ENCODE measurements at regions not wholly inside any gene's neighbourhood (a gene's known extent, or its start where the extent isn't known, plus 50 kb on each side); places are given as distances from the start of the nearest gene placed in this dataset.

DNA sequence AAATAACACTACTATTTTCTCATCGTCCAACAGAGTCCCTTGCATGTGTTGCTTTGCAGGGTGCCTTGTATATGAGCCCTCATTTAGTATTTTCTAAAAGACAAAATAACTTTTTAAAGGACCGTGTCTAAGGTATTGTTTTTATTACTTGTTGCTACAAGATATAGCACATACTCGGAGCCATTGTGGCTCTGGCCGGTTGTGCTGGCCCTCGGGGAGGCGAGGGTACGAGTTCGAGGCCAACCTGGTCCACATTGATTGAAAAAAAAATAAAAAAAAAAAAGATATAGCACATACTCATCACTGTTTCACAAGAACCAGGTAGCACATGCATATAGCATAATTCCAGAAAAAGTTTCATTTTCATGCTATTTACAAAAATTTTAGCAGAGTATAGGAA is 869.2 kb downstream of the MRPL39 start:
- H3K79me2 ChIP-seq (ENCODE audit: control insufficient read depth, insufficient read depth, low read length, poor library complexity): no peaks in the 10 kb centered on the region
- no peak overlapping the region for H3K23ac ChIP-seq (ENCODE audit: low read length)
- H2BK12ac ChIP-seq (ENCODE audit: low read length): no peak overlapping the region
- H3K27me3 ChIP-seq (ENCODE audit: insufficient read depth, low read length): no peaks in the 10 kb centered on the region
- no peak overlapping the region for H2BK5ac ChIP-seq (ENCODE audit: low read depth, low read length, poor library complexity)
- H3K4me3 ChIP-seq (ENCODE audit: low read depth, low read length): no peak overlapping the region
- no peaks in the 10 kb centered on the region for H3K9me3 ChIP-seq (ENCODE audit: insufficient read depth, low read depth, low read length)
- no peak overlapping the region for H4K12ac ChIP-seq (ENCODE audit: low read depth, low read length)
- no peak overlapping the region for H3K4ac ChIP-seq (ENCODE audit: low read depth, low read length)
- H3K36me3 ChIP-seq (ENCODE audit: control insufficient read depth in 1 of 2, insufficient read depth in 2 of 2, low read length in 2 of 2): no peaks in the 10 kb centered on the region
- H2BK120ac ChIP-seq (ENCODE audit: insufficient read depth, low read length, poor library complexity): no peak overlapping the region
- no peak overlapping the region for H3K9ac ChIP-seq (ENCODE audit: low read length)
- H3K27ac ChIP-seq (ENCODE audit: low read depth, low read length): no peak overlapping the region
- H3K79me1 ChIP-seq (ENCODE audit: low read length): no peaks in the 10 kb centered on the region
- H3K14ac ChIP-seq (ENCODE audit: low read length): no peak overlapping the region
- no CpG with 5 or more reads among the region's 8 CpGs for WGBS (ENCODE audit: extremely low coverage, insufficient coverage, insufficient read length)
- no peak overlapping the region for H4K8ac ChIP-seq (ENCODE audit: low read depth, low read length)
- no peak overlapping the region for H2AFZ ChIP-seq (ENCODE audit: insufficient read depth, low read length, poor library complexity)
- DNase-seq: no peak
- no peak overlapping the region for H4K91ac ChIP-seq (ENCODE audit: low read depth, low read length)
- no peaks in the 10 kb centered on the region for H3K4me1 ChIP-seq (ENCODE audit: control insufficient read depth in 1 of 2, insufficient read depth in 2 of 2, low read length in 2 of 2)
- no peak overlapping the region for H3K4me2 ChIP-seq (ENCODE audit: low read length)
- no peak overlapping the region for H3K18ac ChIP-seq (ENCODE audit: low read length)
- H2AK5ac ChIP-seq (ENCODE audit: low read length): no peak overlapping the region

DNA sequence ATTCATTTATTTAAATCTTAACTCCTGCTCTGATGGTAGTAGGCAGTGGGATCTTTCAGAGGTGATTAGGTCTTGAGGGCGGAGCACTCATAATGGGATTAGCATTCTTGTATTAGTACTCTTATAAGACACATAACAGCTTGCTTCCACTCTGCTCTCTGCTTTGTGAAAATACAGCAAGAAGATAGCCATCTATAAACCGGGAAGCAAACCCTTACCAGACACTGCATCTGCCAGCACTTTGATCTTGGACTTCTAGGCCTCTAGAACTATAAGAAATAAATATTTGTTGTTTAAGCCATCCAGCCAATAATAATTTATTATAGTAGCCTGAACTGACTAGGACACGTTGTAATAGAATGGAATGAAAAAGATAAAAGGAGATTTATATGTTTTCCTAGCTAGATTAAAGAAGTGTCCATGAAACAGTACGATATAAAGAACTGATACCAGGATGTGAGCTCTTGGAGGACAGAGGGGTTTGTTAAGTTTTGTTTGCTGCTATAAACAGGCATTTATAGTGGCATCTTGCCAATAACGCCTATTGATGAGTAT is 869.9 kb downstream of the MRPL39 start:
- no peak overlapping the region for H3K4me3 ChIP-seq (ENCODE audit: low read depth, low read length)
- no peaks in the 10 kb centered on the region for H3K4me1 ChIP-seq (ENCODE audit: control insufficient read depth in 1 of 2, insufficient read depth in 2 of 2, low read length in 2 of 2)
- H2BK12ac ChIP-seq (ENCODE audit: low read length): no peak overlapping the region
- no peak overlapping the region for H3K14ac ChIP-seq (ENCODE audit: low read length)
- no peak overlapping the region for H2AFZ ChIP-seq (ENCODE audit: insufficient read depth, low read length, poor library complexity)
- H3K36me3 ChIP-seq (ENCODE audit: control insufficient read depth in 1 of 2, insufficient read depth in 2 of 2, low read length in 2 of 2): no peaks in the 10 kb centered on the region
- no peak overlapping the region for H3K18ac ChIP-seq (ENCODE audit: low read length)
- no peak overlapping the region for H3K4me2 ChIP-seq (ENCODE audit: low read length)
- H3K27me3 ChIP-seq (ENCODE audit: insufficient read depth, low read length): no peaks in the 10 kb centered on the region
- no peak overlapping the region for H3K27ac ChIP-seq (ENCODE audit: low read depth, low read length)
- WGBS (ENCODE audit: extremely low coverage, insufficient coverage, insufficient read length): no CpG with 5 or more reads among the region's 5 CpGs
- H2AK5ac ChIP-seq (ENCODE audit: low read length): no peak overlapping the region
- H2BK120ac ChIP-seq (ENCODE audit: insufficient read depth, low read length, poor library complexity): no peak overlapping the region
- no peak overlapping the region for H3K4ac ChIP-seq (ENCODE audit: low read depth, low read length)
- H3K79me2 ChIP-seq (ENCODE audit: control insufficient read depth, insufficient read depth, low read length, poor library complexity): no peaks in the 10 kb centered on the region
- no peak overlapping the region for H4K91ac ChIP-seq (ENCODE audit: low read depth, low read length)
- no peaks in the 10 kb centered on the region for H3K9me3 ChIP-seq (ENCODE audit: insufficient read depth, low read depth, low read length)
- no peak overlapping the region for H3K9ac ChIP-seq (ENCODE audit: low read length)
- no peak for DNase-seq
- no peak overlapping the region for H3K23ac ChIP-seq (ENCODE audit: low read length)
- H2BK5ac ChIP-seq (ENCODE audit: low read depth, low read length, poor library complexity): no peak overlapping the region
- no peak overlapping the region for H4K12ac ChIP-seq (ENCODE audit: low read depth, low read length)
- H4K8ac ChIP-seq (ENCODE audit: low read depth, low read length): no peak overlapping the region
- H3K79me1 ChIP-seq (ENCODE audit: low read length): no peaks in the 10 kb centered on the region

DNA sequence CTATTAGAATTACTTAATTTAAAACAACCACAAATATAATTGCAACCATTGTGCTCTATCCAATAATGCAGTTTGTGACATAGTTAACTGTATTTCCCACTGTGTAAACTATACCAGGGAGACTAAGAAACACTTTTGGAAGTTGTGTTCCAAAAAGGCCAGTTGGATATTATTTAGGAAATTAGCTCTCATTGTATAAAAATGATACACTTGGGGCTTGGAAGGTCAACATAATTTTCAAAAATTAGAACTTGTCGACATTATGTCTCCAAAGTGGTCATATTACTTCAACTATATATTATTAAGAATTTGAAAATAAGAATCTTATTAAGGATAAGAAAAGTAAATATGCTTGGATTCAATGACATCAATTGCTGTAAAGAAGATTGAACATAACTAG is 876.6 kb downstream of the MRPL39 start:
- no peak overlapping the region for H3K4ac ChIP-seq (ENCODE audit: low read depth, low read length)
- no peak overlapping the region for H3K27ac ChIP-seq (ENCODE audit: low read depth, low read length)
- no peak overlapping the region for H3K14ac ChIP-seq (ENCODE audit: low read length)
- H2BK5ac ChIP-seq (ENCODE audit: low read depth, low read length, poor library complexity): no peak overlapping the region
- no peak overlapping the region for H3K4me2 ChIP-seq (ENCODE audit: low read length)
- no peaks in the 10 kb centered on the region for H3K9me3 ChIP-seq (ENCODE audit: insufficient read depth, low read depth, low read length)
- H3K79me2 ChIP-seq (ENCODE audit: control insufficient read depth, insufficient read depth, low read length, poor library complexity): no peaks in the 10 kb centered on the region
- no peak overlapping the region for H3K23ac ChIP-seq (ENCODE audit: low read length)
- H2BK12ac ChIP-seq (ENCODE audit: low read length): no peak overlapping the region
- H4K91ac ChIP-seq (ENCODE audit: low read depth, low read length): no peak overlapping the region
- no peaks in the 10 kb centered on the region for H3K79me1 ChIP-seq (ENCODE audit: low read length)
- no peak overlapping the region for H2AK5ac ChIP-seq (ENCODE audit: low read length)
- no peak overlapping the region for H2BK120ac ChIP-seq (ENCODE audit: insufficient read depth, low read length, poor library complexity)
- no peak overlapping the region for H4K8ac ChIP-seq (ENCODE audit: low read depth, low read length)
- no CpG with 5 or more reads among the region's 1 CpG for WGBS (ENCODE audit: extremely low coverage, insufficient coverage, insufficient read length)
- no peaks in the 10 kb centered on the region for H3K4me1 ChIP-seq (ENCODE audit: control insufficient read depth in 1 of 2, insufficient read depth in 2 of 2, low read length in 2 of 2)
- no peaks in the 10 kb centered on the region for H3K27me3 ChIP-seq (ENCODE audit: insufficient read depth, low read length)
- no peak overlapping the region for H4K12ac ChIP-seq (ENCODE audit: low read depth, low read length)
- H3K4me3 ChIP-seq (ENCODE audit: low read depth, low read length): no peak overlapping the region
- DNase-seq: no peak
- no peak overlapping the region for H3K9ac ChIP-seq (ENCODE audit: low read length)
- no peaks in the 10 kb centered on the region for H3K36me3 ChIP-seq (ENCODE audit: control insufficient read depth in 1 of 2, insufficient read depth in 2 of 2, low read length in 2 of 2)
- no peak overlapping the region for H2AFZ ChIP-seq (ENCODE audit: insufficient read depth, low read length, poor library complexity)
- H3K18ac ChIP-seq (ENCODE audit: low read length): no peak overlapping the region

DNA sequence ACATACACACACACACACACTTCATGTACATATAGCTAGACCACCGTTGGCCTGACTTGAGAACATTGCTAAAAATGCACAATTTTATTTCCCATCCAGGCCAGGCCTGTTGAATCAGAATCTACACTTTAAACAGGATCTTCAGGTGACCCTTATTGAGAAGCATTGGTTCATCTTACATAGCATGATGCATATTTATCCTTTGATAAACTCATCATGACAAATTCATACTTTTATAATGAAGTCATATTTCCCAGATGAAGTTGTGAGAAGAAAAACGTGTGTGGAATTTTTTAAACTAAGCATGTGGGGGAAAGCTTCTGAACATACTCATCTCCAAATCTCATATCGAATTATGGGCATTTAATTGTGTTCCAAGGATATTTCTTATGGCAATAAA is 877.7 kb downstream of the MRPL39 start:
- H3K4me3 ChIP-seq (ENCODE audit: low read depth, low read length): no peak overlapping the region
- H3K27ac ChIP-seq (ENCODE audit: low read depth, low read length): no peak overlapping the region
- no peaks in the 10 kb centered on the region for H3K79me2 ChIP-seq (ENCODE audit: control insufficient read depth, insufficient read depth, low read length, poor library complexity)
- no peak overlapping the region for H3K4me2 ChIP-seq (ENCODE audit: low read length)
- no peaks in the 10 kb centered on the region for H3K4me1 ChIP-seq (ENCODE audit: control insufficient read depth in 1 of 2, insufficient read depth in 2 of 2, low read length in 2 of 2)
- no peak overlapping the region for H3K18ac ChIP-seq (ENCODE audit: low read length)
- no peak overlapping the region for H4K8ac ChIP-seq (ENCODE audit: low read depth, low read length)
- DNase-seq: no peak
- no peaks in the 10 kb centered on the region for H3K79me1 ChIP-seq (ENCODE audit: low read length)
- H2BK5ac ChIP-seq (ENCODE audit: low read depth, low read length, poor library complexity): no peak overlapping the region
- no peak overlapping the region for H3K4ac ChIP-seq (ENCODE audit: low read depth, low read length)
- no peak overlapping the region for H4K12ac ChIP-seq (ENCODE audit: low read depth, low read length)
- no peak overlapping the region for H2AK5ac ChIP-seq (ENCODE audit: low read length)
- H3K14ac ChIP-seq (ENCODE audit: low read length): no peak overlapping the region
- H3K23ac ChIP-seq (ENCODE audit: low read length): no peak overlapping the region
- H2BK120ac ChIP-seq (ENCODE audit: insufficient read depth, low read length, poor library complexity): no peak overlapping the region
- H3K9me3 ChIP-seq (ENCODE audit: insufficient read depth, low read depth, low read length): no peaks in the 10 kb centered on the region
- H3K9ac ChIP-seq (ENCODE audit: low read length): no peak overlapping the region
- no peak overlapping the region for H2AFZ ChIP-seq (ENCODE audit: insufficient read depth, low read length, poor library complexity)
- no peaks in the 10 kb centered on the region for H3K27me3 ChIP-seq (ENCODE audit: insufficient read depth, low read length)
- no peak overlapping the region for H2BK12ac ChIP-seq (ENCODE audit: low read length)
- no peaks in the 10 kb centered on the region for H3K36me3 ChIP-seq (ENCODE audit: control insufficient read depth in 1 of 2, insufficient read depth in 2 of 2, low read length in 2 of 2)
- no peak overlapping the region for H4K91ac ChIP-seq (ENCODE audit: low read depth, low read length)
- no CpG with 5 or more reads among the region's 3 CpGs for WGBS (ENCODE audit: extremely low coverage, insufficient coverage, insufficient read length)
